H1 (cell line): ENCODE measurements at regions not wholly inside any gene's neighbourhood (a gene's known extent, or its start where the extent isn't known, plus 50 kb on each side); places are given as distances from the start of the nearest gene placed in this dataset.

Source experiments
- ATF2 ChIP-seq: IDR thresholded peaks from 2 replicates; pipeline ENCODE4 v1.6.1; 2012; ENCODE audit warnings: low read length, inconsistent platforms
- CTCF ChIP-seq, 3 experiments: IDR thresholded peaks; 1 replicate in 2 of 3; 2 replicates in 1 of 3; pipeline versions ENCODE4 v1.5.1 to v1.6.1; 2011; ENCODE audit warnings: low read length in 3 of 3, mild to moderate bottlenecking in 3 of 3, inconsistent platforms in 2 of 3, low read depth in 1 of 3, moderate library complexity in 1 of 3; ENCODE audit not compliant: insufficient read depth in 1 of 3; ENCODE audit errors: control extremely low read depth in 1 of 3
- EZH2 ChIP-seq: fragments of 200-600 bp; sonication (generic); IDR thresholded peaks from 2 replicates; pipeline ENCODE4 v1.7.1; 2012; ENCODE audit warnings: low read depth, mild to moderate bottlenecking, moderate library complexity, low read length, inconsistent platforms; ENCODE audit not compliant: severe bottlenecking
- GABPA ChIP-seq: IDR thresholded peaks from 2 replicates; pipeline ENCODE4 v1.6.1; 2011; ENCODE audit warnings: mild to moderate bottlenecking, low read length, moderate library complexity, borderline replicate concordance; ENCODE audit not compliant: insufficient read depth
- GTF2F1 ChIP-seq: IDR thresholded peaks from 2 replicates; pipeline ENCODE4 v1.6.1; 2012; ENCODE audit warnings: low read depth, low read length, improper control_type of control experiment, borderline replicate concordance
- JUN ChIP-seq: IDR thresholded peaks from 2 replicates; pipeline ENCODE4 v1.6.1; 2011; ENCODE audit warnings: low read depth, mild to moderate bottlenecking, improper control_type of control experiment, low read length
- KDM1A ChIP-seq: fragments of 200-600, 300-600 bp; sonication (generic); IDR thresholded peaks from 2 replicates; pipeline ENCODE4 v1.7.1; 2016; ENCODE audit warnings: mild to moderate bottlenecking, low read length, borderline replicate concordance
- MAFK ChIP-seq: IDR thresholded peaks from 2 replicates; pipeline ENCODE4 v1.6.1; 2012; ENCODE audit warnings: low read depth, mild to moderate bottlenecking, improper control_type of control experiment, low read length
- POLR2A ChIP-seq, 2 experiments: IDR thresholded peaks; 1 replicate in 1 of 2; 2 replicates in 1 of 2; pipeline ENCODE4 v1.6.1; 2011; ENCODE audit warnings: low read depth in 2 of 2, low read length in 2 of 2, mild to moderate bottlenecking in 2 of 2; ENCODE audit errors: control extremely low read depth in 1 of 2
- RXRA ChIP-seq: IDR thresholded peaks from 2 replicates; pipeline ENCODE4 v1.6.1; 2011; ENCODE audit warnings: low read depth, mild to moderate bottlenecking, low read length, moderate library complexity; ENCODE audit not compliant: insufficient read depth
- SP1 ChIP-seq: IDR thresholded peaks from 2 replicates; pipeline ENCODE4 v1.6.1; 2011; ENCODE audit warnings: low read depth, low read length
- TBP ChIP-seq: IDR thresholded peaks from 2 replicates; pipeline ENCODE4 v1.6.1; 2011; ENCODE audit warnings: low read depth, low read length, improper control_type of control experiment

- TF ChIP-seq CTCF (IDR thresholded peaks at IDR 0.05; ENCODE audit: control extremely low read depth in 1 of 3, insufficient read depth in 1 of 3, low read depth in 1 of 3, low read length in 3 of 3) (no peak), GABPA (no peak), JUN (no peak), TBP (no peak), MAFK (no peak), SP1 (no peak), POLR2A (IDR thresholded peaks at IDR 0.05; ENCODE audit: control extremely low read depth in 1 of 2, low read depth in 2 of 2, low read length in 2 of 2) (no peak), EZH2 (no peak), ATF2 (no peak), KDM1A (no peak), RXRA (no peak), GTF2F1 (no peak)
Observed at GRCh38 chr11:11740073-11740702, 101.6 kb upstream of the USP47 start.
